ENCODE measurements at regions not wholly inside any gene's neighbourhood (a gene's known extent, or its start where the extent isn't known, plus 50 kb on each side); places are given as distances from the start of the nearest gene placed in this dataset.

GRCh38 chr2:238635647-238636051 lies 208.9 kb downstream of the ASB1 start:
- TF ChIP-seq CTCF (IDR thresholded peaks at IDR 0.05) (no peak), POLR2A (IDR thresholded peaks at IDR 0.05) (no peak)

Measured in uterus (tissue), 2 donors.